ENCODE measurements at regions not wholly inside any gene's neighbourhood (a gene's known extent, or its start where the extent isn't known, plus 50 kb on each side); places are given as distances from the start of the nearest gene placed in this dataset.

- TF ChIP-seq TAF1 (conservative IDR thresholded peaks at IDR 0.05) (no peak), CTCF (IDR thresholded peaks at IDR 0.05; ENCODE audit: low read depth, low read length, missing input control) (no peak), FOXA1 (IDR thresholded peaks at IDR 0.05) (peak; percentile 83), GABPA (IDR thresholded peaks at IDR 0.05 in 1 of 2, conservative IDR thresholded peaks at IDR 0.05 in 1 of 2) (no peak)
- TF ChIP-seq, protein P1, sequence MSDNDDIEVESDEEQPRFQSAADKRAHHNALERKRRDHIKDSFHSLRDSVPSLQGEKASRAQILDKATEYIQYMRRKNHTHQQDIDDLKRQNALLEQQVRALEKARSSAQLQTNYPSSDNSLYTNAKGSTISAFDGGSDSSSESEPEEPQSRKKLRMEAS (IDR thresholded peaks at IDR 0.05), result peak; percentile 60
Observed at GRCh38 chr7:49346195-49346899, 422.0 kb downstream of the CDC14C start.

All from liver (tissue), 3 donors.